ENCODE measurements at regions not wholly inside any gene's neighbourhood (a gene's known extent, or its start where the extent isn't known, plus 50 kb on each side); places are given as distances from the start of the nearest gene placed in this dataset.

DNA sequence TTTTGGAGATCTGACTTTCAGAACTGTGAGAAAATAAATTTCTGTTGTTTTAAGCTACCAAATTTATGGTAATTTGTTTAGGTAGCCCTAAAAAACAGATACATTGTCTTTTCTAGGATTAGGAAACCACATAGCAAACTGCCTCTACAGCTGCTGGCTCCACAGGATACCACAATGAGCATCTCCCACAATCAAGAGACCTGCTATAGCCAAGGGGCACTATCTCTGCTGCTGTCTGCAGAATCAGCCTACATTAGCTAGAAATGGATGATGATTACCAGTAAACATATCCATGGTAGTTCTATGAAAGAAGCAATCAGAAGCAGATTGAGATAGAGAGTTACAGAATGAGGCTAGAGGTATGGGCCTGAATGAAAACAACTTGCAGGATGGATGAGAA, 244.4 kb upstream of the NDST4 start:
- H4K20me1 ChIP-seq (ENCODE audit: insufficient read depth, low read length): no peaks in the 10 kb centered on the region
- no peak overlapping the region for H3K27ac ChIP-seq (ENCODE audit: low read length)
- no peak overlapping the region for H3K4me2 ChIP-seq (ENCODE audit: low read depth, low read length)
- H3K9me3 ChIP-seq (replicated peaks; ENCODE audit: insufficient read depth, low read length): no peaks in the 10 kb centered on the region
- no peaks in the 10 kb centered on the region; the same call in 1 of the 2 replicates for H3K9me2 ChIP-seq (replicated peaks; ENCODE audit: insufficient read depth, low read length)
- H3F3A ChIP-seq (ENCODE audit: insufficient read depth, low read length): no peaks in the 10 kb centered on the region
- no peaks in the 10 kb centered on the region for H3K79me2 ChIP-seq (ENCODE audit: low read length)
- no peak overlapping the region for H3K4me3 ChIP-seq (ENCODE audit: low read length)
- DNase-seq: no peak
- no peak for TF ChIP-seq EZH2 (optimal IDR thresholded peaks at IDR 0.05; ENCODE audit: low read depth, low read length)
- TF ChIP-seq, protein P1, sequence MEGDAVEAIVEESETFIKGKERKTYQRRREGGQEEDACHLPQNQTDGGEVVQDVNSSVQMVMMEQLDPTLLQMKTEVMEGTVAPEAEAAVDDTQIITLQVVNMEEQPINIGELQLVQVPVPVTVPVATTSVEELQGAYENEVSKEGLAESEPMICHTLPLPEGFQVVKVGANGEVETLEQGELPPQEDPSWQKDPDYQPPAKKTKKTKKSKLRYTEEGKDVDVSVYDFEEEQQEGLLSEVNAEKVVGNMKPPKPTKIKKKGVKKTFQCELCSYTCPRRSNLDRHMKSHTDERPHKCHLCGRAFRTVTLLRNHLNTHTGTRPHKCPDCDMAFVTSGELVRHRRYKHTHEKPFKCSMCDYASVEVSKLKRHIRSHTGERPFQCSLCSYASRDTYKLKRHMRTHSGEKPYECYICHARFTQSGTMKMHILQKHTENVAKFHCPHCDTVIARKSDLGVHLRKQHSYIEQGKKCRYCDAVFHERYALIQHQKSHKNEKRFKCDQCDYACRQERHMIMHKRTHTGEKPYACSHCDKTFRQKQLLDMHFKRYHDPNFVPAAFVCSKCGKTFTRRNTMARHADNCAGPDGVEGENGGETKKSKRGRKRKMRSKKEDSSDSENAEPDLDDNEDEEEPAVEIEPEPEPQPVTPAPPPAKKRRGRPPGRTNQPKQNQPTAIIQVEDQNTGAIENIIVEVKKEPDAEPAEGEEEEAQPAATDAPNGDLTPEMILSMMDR (IDR thresholded peaks at IDR 0.05; ENCODE audit: low read length): no peak
- TF ChIP-seq EZH2phosphoT487 (IDR thresholded peaks at IDR 0.05; ENCODE audit: low read length): no peak
- H3K27me3 ChIP-seq (replicated peaks; ENCODE audit: insufficient read depth, low read length): no peaks in the 10 kb centered on the region
- H3K9ac ChIP-seq (ENCODE audit: low read length): no peak overlapping the region
- no peak overlapping the region for H2AFZ ChIP-seq (ENCODE audit: low read length)
- H3K36me3 ChIP-seq (replicated peaks; ENCODE audit: insufficient read depth, low read length): no peaks in the 10 kb centered on the region; the same call in 1 of the 2 replicates
- H3K4me1 ChIP-seq (ENCODE audit: low read length): no peaks in the 10 kb centered on the region

DNA sequence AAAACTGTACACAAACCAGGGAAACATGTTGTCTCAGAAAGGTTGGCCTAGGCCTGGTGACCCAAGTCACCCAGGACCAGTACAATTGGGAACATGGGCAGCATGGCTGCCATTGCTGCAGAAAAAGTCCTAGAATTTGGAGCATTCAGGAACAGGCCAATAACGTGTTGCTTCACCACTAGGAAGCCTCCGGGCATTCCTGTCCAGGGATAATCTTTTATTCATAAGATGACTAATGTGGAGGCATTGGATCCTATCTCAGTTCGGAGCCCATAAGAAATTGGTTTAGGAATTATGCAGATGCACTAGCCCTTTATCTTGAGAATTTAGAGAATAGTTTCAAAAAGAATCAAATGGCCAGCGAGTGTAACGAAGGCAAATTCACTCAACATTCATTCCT, 242.8 kb upstream of the NDST4 start:
- no peaks in the 10 kb centered on the region for H3K27me3 ChIP-seq (replicated peaks; ENCODE audit: insufficient read depth, low read length)
- no peaks in the 10 kb centered on the region; the same call in 1 of the 2 replicates for H3K9me2 ChIP-seq (replicated peaks; ENCODE audit: insufficient read depth, low read length)
- no peaks in the 10 kb centered on the region for H4K20me1 ChIP-seq (ENCODE audit: insufficient read depth, low read length)
- H3K4me1 ChIP-seq (ENCODE audit: low read length): no peaks in the 10 kb centered on the region
- H3F3A ChIP-seq (ENCODE audit: insufficient read depth, low read length): no peaks in the 10 kb centered on the region
- no peaks in the 10 kb centered on the region for H3K79me2 ChIP-seq (ENCODE audit: low read length)
- H3K4me2 ChIP-seq (ENCODE audit: low read depth, low read length): no peak overlapping the region
- H2AFZ ChIP-seq (ENCODE audit: low read length): no peak overlapping the region
- H3K27ac ChIP-seq (ENCODE audit: low read length): no peak overlapping the region
- H3K9me3 ChIP-seq (replicated peaks; ENCODE audit: insufficient read depth, low read length): no peaks in the 10 kb centered on the region
- no peaks in the 10 kb centered on the region for H3K36me3 ChIP-seq (replicated peaks; ENCODE audit: insufficient read depth, low read length)
- DNase-seq: no peak
- no peak overlapping the region for H3K4me3 ChIP-seq (ENCODE audit: low read length)
- no peak for TF ChIP-seq EZH2 (optimal IDR thresholded peaks at IDR 0.05; ENCODE audit: low read depth, low read length)
- TF ChIP-seq, protein P1 (IDR thresholded peaks at IDR 0.05; ENCODE audit: low read length): no peak
- no peak for TF ChIP-seq EZH2phosphoT487 (IDR thresholded peaks at IDR 0.05; ENCODE audit: low read length)
- no peak overlapping the region for H3K9ac ChIP-seq (ENCODE audit: low read length)

DNA sequence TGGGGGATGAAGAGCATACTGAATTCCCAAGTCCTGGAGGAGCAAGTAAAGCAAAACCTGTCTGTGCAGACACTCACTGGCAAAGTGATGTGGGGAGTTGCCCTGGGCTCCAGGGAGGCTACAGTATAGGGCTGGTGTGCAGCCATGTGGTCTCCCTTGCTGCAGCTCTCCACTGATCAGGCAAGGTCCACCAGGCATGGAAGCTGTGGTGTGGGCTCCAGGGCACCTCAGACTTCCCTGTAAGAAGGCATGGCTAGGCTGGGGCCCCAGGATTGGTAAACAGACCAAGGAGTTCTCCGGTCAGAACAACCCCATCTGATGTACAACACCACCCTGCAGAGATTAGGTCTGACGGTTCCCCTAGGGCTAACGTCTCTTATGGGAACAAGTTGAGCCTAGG, 241.9 kb upstream of the NDST4 start:
- no peaks in the 10 kb centered on the region for H3K4me1 ChIP-seq (ENCODE audit: low read length)
- no peak overlapping the region for H3K9ac ChIP-seq (ENCODE audit: low read length)
- H3K9me3 ChIP-seq (replicated peaks; ENCODE audit: insufficient read depth, low read length): no peaks in the 10 kb centered on the region
- H3K4me3 ChIP-seq (ENCODE audit: low read length): no peak overlapping the region
- no peak overlapping the region for H3K4me2 ChIP-seq (ENCODE audit: low read depth, low read length)
- H3K79me2 ChIP-seq (ENCODE audit: low read length): no peaks in the 10 kb centered on the region
- no peaks in the 10 kb centered on the region for H3F3A ChIP-seq (ENCODE audit: insufficient read depth, low read length)
- H3K36me3 ChIP-seq (replicated peaks; ENCODE audit: insufficient read depth, low read length): no peaks in the 10 kb centered on the region
- no peak overlapping the region for H3K27ac ChIP-seq (ENCODE audit: low read length)
- no peaks in the 10 kb centered on the region; the same call in 1 of the 2 replicates for H3K9me2 ChIP-seq (replicated peaks; ENCODE audit: insufficient read depth, low read length)
- no peak overlapping the region for H2AFZ ChIP-seq (ENCODE audit: low read length)
- TF ChIP-seq, protein P1 (IDR thresholded peaks at IDR 0.05; ENCODE audit: low read length): no peak
- TF ChIP-seq EZH2 (optimal IDR thresholded peaks at IDR 0.05; ENCODE audit: low read depth, low read length) (no peak), EZH2phosphoT487 (IDR thresholded peaks at IDR 0.05; ENCODE audit: low read length) (no peak)
- DNase-seq: no peak
- H4K20me1 ChIP-seq (ENCODE audit: insufficient read depth, low read length): no peaks in the 10 kb centered on the region
- H3K27me3 ChIP-seq (replicated peaks; ENCODE audit: insufficient read depth, low read length): no peaks in the 10 kb centered on the region

Data from MM.1S (cell line).